Gastroesophageal sphincter (tissue), 2 donors: ENCODE measurements at regions not wholly inside any gene's neighbourhood (a gene's known extent, or its start where the extent isn't known, plus 50 kb on each side); places are given as distances from the start of the nearest gene placed in this dataset.

Source experiments
- POLR2A ChIP-seq, 2 donors: fragments of 450-650 bp; IDR thresholded peaks; one replicate each; pipeline ENCODE4 v1.6.1; 2017; ENCODE audit warnings: antibody characterized with exemption in 2 of 2, mild to moderate bottlenecking in 2 of 2, moderate library complexity in 1 of 2
- POLR2AphosphoS5 ChIP-seq: sonication (generic); formaldehyde crosslinking; IDR thresholded peaks from one replicate; pipeline ENCODE4 v1.6.1; 2017; ENCODE audit warnings: antibody characterized with exemption

DNA sequence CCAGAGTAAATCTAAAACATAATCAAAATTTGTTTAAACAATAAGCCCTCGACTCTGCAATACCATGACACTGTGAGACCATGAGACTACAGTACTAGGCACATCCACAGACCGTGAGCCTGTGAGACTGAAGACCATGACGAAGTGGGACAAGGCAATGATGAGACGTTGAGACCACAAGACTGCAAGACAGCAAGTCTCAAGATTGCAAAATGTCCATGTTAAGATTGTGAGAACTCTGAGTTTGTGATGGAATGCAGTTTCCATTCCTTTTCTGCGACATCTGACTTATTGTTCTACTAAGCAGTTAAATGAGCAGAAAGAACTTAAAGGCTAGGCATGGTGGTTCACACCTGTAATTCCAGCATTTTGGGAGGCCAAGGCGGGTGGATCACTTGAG is 102.1 kb upstream of the PHACTR1 start:
- no peak for TF ChIP-seq POLR2AphosphoS5
- no peak for TF ChIP-seq POLR2A (IDR thresholded peaks at IDR 0.05)
